GM18502 (cell line): ENCODE measurements at regions not wholly inside any gene's neighbourhood (a gene's known extent, or its start where the extent isn't known, plus 50 kb on each side); places are given as distances from the start of the nearest gene placed in this dataset.

ENCODE experiments used
- ATAC-seq: cut with Tn5 transposase; IDR thresholded peaks from one replicate; pipeline ENCODE4 v1.9.1; 2021; ENCODE audit warnings: mild to moderate bottlenecking; ENCODE audit not compliant: unreplicated experiment, poor library complexity

DNA sequence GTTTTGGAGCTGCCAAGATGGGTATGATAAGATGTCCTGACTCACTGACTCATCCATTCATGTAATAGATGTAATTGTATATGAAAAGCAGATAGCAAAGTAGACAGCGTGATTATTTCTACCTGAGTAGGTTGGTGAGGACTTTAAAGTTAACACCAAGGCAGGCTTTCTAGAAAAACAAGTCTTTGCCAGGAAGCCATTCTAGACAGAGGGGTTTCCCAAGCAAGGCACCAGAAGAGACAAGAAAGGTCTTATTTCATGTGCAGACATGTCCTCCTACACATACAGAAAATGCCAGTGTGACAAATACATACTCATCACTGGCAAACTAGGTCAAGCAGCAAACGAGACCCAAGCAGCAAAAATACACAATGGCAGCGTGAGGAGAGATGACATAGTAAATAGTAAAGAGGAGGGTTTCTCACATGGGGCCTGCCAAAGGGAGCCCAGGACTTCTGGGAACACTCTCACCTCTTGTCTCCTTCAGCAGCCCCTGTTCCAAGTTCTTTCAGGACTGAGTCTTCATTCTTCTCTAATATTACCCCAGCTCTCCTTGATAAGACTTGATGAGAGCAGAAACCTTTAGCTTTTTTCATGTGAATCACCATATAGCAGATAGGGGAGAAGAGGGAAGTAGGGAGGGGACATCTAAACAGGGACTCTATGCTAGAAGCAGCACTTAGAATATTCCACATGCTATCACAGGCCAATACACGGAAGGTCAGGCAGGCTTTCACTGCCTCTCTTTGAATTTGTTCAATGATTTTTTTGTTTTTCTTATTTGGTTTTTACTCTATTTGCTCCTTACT is 114.6 kb upstream of the ATP1B1 start:
- no peak for ATAC-seq

DNA sequence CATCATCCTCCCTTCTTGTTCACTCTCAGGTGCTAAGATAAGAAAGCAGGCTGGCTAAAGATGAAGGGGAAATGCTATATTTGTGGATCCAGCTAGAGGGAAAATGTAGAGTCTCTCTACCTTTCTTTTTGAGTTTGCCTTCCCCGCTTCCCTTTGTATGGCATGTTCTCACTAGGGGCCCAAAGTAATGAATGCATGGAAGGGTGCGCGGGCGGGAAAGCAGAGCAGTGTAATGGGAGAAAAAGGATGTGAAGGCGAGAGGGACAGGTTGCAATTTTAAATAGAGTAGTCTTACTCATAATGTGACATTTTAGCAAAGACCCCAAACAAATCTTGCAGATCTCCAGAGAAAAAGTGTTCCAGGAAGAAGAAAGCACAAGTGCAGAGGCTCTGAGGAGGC is 105.1 kb upstream of the ATP1B1 start:
- no peak for ATAC-seq

DNA sequence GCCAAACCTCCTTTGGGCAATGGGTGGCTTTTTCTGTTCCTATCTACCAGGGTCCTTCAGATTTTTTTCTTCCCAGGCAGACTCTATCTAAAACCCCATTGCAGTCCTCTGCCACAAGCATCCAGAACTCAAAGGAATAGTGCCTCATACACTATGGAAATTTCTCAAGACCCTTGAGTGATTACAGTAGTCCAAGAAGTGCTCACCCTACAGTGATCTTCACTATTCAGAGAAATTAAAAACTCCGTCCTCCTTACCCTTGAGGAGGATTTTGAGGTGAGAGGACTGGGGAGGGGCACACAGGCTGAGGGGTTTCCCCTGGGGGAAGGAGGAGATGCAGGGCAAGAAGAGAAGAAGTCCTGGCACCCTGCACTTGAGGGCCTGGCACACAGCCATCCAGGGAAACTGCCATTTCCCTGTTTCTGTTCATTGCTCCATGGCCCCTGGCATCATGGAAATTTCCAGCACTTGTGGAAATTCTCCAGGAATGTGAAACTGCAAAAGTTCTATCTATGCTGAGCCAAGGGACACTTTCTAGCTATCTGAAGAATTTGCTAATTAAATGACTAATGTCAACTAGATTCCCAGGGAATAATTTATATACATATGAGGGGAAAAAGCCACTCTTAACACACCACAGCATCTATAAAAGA is 102.5 kb upstream of the ATP1B1 start:
- ATAC-seq, result no peak

DNA sequence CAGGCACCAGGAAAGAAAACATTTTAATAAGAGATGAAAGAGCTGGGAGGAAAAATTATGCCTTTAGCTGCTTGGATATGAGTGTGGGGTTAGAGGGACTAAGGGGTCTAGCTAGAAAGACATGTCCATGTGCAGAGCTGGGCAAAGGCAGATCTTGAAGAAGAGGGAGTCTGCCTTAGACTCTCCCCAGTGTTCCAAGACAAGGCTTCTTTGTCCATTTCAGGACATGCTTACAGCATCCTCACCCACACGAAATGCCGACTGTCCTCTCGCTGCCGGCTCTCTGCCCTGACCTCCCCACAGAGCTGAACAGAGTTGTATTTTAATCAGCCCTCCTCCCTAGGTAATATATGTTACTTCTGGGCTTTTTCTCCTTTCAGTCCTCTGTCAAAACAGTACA is 100.7 kb upstream of the ATP1B1 start:
- no peak for ATAC-seq

DNA sequence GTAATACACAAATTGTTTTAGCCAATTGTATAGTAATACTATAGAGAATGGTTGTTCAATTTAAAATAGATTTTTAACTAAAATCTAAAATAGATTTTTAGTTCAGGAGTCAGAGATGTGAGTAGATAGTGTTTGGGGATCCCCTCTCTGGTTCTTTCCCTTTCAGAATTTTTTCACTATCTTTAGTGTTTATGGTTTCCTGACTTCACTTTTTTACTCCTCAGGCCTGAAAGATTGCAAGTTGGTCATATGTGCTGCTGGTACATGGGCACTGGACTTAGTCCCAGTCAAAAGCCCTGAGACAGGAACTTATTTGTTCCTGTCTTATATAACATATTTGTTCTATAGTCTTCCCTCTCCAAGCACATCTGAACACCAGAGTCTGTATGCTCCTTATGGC is 96.8 kb upstream of the ATP1B1 start:
- ATAC-seq, result no peak

DNA sequence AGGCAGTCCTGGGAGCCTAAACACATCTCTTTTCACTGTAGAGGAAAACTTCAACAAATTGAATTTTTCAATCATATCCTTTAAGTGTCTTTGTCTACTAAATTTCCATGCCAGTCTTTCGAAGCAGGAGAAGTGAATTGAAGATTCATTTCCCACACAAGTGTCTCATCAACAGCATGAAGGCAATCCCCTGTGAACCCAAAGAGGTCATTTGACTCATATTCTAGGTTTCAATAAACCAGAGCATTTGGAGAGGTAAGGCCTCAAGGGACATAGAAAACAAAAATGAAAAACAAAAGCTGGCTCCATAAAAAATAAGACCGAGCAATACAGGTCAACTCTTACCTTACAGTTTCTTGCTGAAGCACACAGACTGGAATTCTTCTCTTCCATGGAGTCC is 94.1 kb upstream of the ATP1B1 start:
- ATAC-seq, result peak; percentile 79

DNA sequence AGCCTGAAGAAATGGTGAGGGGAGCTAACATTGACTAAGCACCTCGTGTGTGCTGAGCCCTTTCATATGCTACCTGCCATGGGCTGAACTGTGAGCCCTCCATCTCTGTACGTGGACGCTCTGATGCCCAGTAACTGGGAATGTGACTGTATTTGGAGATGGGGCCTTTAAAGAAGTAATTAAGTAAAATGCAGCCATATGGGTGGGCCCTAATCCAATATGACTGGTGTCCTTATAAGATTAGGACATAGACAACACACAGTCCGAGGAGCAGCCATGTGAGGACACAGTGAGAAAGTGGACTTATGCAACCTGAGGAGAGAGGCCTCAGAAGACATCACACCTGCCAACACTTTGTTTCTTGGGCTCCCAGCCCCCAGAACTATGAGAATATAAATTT is 92.7 kb upstream of the ATP1B1 start:
- ATAC-seq, result no peak

DNA sequence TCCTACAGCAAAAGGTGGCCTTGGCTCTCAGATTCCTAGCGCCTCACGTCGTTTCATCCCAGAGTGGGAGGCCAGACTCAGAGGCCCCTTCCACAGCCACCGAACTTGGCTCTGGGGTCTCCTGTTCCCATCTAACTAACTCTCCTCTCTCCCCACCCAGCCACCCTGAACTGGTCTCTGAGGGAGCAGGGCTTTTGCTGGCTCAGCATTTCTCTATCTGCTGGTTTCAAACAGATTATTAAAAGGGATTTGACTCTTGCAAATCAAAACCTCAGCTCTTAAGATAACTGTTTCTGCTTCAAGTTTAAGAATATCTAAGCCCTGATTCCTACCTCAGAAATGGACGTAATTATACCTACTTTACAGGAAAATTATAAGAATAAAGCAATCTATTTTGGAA is 91.0 kb upstream of the ATP1B1 start:
- no peak for ATAC-seq

DNA sequence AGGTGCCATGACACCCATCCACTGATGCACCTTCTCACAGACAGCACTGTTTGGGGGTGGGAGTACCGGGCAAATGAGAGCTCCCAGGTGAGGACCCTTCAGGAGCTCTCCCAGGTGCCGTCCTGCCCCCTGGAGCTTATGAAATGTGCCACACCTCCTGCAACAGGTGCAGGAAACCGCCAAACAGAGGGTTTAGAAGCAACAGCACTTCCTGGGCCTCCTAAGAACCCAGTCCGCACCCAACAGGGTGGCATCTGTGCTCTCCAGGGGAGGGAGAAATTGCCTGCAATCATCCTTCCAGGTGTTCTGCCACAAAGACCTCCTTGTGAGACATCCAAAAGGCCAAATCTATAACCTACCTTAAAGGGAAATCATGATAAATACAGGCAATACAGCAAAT is 87.7 kb upstream of the ATP1B1 start:
- ATAC-seq, result no peak

DNA sequence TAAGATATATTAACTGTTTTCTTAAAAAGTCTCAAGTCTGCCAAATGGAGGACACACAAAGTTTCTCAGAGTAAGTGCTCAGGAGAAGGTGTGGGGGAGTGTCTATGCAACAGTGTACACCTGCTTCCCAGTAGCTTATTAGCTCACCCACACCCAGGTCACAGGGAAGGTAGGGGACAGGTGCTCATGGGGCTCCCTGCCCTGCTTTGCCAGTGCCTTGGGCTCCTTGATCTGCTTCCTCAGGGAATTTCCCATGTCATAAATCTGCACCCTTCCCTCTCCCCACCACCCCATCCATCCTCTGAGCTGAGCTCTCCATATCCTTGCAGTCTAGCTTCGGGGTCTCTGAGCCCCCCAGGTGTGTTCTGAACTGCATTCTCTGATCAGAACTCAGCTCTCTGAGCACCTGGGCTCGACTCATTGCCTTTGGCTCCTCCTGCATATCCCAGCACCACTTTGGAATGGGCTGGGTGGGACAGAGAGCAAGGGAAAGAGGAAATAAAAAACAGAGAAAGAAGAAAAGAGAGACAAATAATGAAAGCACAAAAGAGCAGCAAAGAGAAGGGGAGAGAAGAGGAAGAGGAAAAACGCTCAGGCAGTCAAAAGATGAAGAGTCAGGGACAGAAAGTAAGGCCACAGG is 87.0 kb upstream of the ATP1B1 start:
- ATAC-seq, result no peak

DNA sequence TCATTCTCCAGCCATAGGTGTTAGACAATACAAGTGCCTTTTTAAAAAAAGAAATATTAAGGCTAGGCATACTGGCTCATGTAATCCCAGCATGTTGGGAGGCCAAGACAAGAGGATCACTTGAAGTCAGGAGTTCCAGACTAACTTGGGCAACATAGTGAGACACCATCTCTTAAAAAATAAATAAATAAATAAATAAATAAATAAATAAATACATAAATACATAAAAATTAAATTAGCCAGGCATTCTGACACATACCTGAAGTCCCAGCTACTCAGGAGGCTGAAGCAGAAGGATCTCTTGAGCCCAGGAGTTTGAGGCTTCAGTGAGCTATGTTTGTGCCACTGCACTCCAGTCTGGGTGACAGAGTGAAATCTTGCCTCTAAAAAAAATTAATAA is 85.8 kb upstream of the ATP1B1 start:
- ATAC-seq, result no peak

DNA sequence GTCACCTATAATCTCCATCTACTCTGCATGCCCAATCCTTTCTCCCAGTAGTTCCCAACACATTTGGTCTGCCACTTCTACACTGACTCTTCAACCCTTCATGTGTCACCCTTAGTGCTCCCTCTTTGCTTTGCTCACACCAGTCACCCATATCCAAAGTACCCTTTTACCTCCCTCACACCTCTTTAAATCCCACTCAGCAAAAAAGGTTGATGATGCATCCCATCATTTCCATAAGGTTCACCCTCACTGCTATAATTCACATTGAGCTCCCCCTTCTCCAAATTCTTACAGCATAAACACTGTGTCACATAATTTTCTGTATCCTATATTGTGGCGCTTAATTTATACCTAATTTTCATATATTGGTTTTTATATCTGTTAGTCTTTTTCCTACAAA is 83.8 kb upstream of the ATP1B1 start:
- no peak for ATAC-seq

DNA sequence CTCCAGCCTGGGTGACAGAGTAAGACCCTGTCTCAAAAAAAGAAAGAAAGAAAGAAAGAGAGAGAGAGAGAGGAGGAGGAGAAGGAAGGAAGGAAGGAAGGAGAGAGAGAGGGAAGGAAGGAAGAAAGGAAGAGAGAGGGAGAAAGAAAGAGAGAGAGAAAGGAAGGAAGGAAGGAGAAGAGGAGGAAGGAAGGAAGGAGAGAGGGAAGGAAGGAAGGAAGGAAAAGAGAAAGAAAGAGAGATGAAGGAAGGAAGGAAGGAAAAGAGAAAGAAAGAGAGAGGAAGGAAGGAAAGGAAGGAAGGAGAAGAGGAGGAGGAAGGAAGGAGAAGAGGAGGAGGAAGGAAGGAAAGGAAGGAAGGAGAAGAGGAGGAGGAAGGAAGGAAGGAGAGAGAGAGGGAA is 82.2 kb upstream of the ATP1B1 start:
- no peak for ATAC-seq

DNA sequence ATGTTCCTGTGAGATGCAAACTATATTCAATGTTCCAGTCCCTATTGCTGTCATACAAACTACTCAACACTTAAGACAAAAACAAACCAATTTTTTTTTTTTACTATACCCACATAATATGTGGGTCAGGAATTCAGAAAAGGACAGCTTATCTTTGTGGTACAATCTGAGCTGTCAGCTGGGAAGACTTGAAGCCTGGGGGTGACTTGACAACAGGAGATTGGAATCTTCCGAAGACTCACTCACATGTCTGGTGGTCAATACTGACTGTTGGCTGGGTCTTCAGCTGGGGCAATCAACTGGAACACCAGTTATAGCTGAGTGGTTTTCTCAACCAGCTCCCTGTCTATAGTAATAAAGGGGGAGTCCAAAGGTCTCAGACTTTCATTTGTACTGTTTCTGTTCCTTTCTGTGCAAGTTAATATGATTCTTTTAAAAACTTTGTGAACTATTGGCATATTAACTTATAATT is 81.7 kb upstream of the ATP1B1 start:
- peak; percentile 92 for ATAC-seq

DNA sequence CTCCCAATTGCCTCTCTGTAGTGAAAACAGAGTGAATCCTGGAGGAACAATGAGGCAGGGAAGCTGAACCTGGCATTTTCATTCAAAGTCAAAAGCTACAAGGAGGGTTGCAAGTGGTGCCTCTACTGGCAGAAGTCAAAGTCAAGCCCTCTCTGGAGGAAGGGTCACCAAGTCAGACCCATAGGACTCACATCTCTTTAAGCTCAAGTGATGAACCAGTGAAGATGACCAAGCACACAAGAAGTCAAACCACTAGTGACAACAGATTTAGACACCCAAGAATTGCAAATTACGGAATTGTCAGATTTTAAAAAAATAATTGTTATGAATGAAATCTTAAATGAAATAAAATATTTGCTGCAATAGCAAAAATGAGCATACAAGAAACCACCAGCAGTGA is 81.1 kb upstream of the ATP1B1 start:
- ATAC-seq, result peak; percentile 14

DNA sequence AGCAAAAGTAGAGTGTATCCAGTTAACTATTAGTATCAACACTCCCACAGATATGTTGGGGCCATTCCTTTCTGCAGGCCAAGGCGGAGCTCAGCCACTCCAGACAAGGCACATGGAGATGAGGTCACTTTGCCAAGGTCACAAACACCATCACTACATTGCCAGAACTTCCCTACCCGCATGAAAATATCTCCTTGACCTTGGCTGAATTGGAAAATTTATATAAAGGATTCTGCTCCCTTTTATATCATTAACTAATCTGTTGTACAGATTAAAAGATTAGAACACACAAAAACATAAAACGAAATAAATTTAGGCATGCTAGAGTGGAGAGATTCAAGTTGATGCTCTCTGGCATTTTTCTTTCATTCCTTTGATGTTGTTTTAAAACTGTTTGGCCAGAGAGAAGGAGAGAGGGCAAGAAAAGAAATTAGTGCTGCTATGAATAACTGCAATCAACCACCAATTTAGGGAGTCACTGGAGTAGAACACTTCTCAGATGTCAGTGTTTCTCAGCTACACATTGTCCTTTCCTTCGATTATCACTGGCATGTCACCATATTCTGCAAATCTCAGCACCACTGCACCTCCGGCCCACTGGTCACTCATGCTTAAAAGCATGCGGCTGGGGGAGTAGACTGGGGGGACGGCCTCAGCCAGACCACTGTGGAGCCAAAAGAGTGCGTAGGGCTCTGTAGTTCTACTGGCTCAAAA is 78.7 kb upstream of the ATP1B1 start:
- ATAC-seq, result no peak

DNA sequence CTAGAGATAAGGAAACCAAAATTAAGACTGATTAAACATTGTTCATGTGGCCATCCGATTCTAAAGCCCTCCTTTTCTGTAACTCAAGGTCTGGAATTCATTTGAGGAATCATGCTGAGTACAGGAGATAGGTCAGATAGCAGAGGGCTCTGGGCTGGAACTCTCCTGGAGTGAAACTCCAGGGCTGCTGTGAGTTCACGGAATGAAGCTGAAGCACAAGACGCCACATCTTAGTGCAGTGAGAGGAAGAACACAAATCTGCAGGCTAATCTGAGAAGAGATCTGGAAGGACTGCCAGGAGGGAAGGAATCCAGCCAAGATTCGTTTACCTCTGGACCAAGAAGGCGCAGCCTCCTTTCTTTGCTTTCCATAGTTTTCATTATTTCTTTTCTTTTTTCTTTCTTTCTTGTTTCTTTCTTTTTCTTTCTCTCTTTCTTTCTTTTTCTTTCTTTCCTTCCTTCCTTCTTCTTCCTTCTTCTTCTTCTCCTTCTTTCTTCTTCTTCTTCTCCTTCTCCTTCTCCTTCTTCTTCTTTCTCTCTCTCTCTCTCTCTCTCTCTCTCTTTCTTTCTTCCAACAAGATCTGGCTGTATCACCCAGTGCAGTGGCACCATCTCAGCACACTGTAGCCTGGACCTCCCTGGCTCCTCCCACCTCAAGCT is 74.8 kb upstream of the ATP1B1 start:
- no peak for ATAC-seq

DNA sequence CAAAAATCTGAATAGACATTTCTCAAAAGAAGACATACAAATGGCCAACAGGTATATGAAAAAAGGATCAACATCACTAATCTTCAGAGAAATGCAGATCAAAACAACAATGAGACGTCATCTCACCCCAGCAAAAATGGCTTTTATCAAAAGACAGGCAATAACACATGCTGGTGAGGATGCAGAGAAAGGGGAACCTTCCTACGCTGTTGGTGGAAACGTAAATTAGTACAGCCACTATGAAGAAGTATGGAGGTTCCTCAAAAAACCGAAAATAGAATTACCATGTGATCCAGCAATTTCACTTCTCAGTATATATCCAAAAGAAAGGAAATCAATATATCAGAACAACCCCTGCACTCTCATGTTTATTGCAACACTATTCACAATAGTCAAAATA is 65.1 kb upstream of the ATP1B1 start:
- no peak for ATAC-seq

DNA sequence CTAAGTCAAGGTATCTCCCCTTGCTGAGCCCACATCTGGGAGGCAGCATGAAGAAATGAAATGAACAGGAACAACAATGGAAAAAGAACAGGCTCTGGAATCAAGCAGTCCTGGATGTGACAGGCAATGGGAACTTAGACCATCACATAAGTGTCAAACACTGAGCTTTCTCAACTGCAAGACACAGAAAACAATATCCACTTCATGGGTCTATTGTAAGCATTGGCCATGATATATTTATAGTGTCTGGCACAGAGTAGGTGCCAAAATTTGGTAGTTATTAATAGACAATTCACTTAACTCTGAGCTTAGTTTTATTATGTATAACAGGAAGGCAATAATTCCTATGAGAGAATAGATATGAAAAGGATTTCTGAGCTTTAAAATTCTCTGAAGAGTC is 64.1 kb upstream of the ATP1B1 start:
- no peak for ATAC-seq

DNA sequence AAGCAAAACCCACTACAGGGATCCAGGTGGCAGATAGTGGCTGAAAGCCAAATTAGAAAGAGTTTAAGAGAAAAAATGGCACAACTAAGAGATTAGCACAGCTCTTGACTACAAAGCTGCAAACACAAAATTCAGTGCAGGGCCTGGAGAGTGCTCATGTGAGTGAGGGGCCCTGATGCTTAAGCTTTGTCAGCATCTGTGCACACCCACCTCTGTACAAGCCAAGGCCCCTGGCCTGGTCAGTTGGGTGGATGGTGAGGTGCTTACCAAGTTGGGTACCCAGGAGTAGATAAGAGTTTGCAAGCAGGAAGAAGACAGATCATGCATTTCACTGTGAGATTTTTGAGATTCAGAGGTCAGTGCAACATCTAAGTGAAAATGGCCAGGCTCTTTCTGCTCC is 62.7 kb upstream of the ATP1B1 start:
- ATAC-seq, result peak; percentile 13
